HAP-1 (cell line): ENCODE measurements at regions not wholly inside any gene's neighbourhood (a gene's known extent, or its start where the extent isn't known, plus 50 kb on each side); places are given as distances from the start of the nearest gene placed in this dataset.

ENCODE experiments used
- DNase-seq, 2 experiments: peaks; one replicate each; pipeline ENCODE4 v3.0.0-alpha.2; 2016 to 2020; ENCODE audit warnings: low spot score in 2 of 2
- H3K27me3 ChIP-seq: fragments of 250-450 bp; sonication (Bioruptor Pico); 2 replicates; pipeline ENCODE4 v1.5.1; 2020; ENCODE audit warnings: low read depth, mild to moderate bottlenecking, moderate library complexity
- H3K36me3 ChIP-seq: fragments of 250-450 bp; sonication (Bioruptor Pico); replicated peaks from 2 replicates; pipeline ENCODE4 v1.5.1; 2020; ENCODE audit warnings: mild to moderate bottlenecking
- H3K4me1 ChIP-seq: fragments of 250-450 bp; sonication (Bioruptor Pico); 2 replicates; pipeline ENCODE4 v1.5.1; 2020; ENCODE audit warnings: mild to moderate bottlenecking
- H3K4me3 ChIP-seq: fragments of 250-450 bp; sonication (Bioruptor Pico); 2 replicates; pipeline ENCODE4 v1.5.1; 2020; ENCODE audit warnings: mild to moderate bottlenecking, moderate library complexity
- H3K9me3 ChIP-seq: fragments of 250-450 bp; sonication (Bioruptor Pico); 2 replicates; pipeline ENCODE4 v1.5.1; 2020; ENCODE audit warnings: mild to moderate bottlenecking, moderate library complexity
- in situ Hi-C: fragments of 300-500 bp; cut with MboI; formaldehyde crosslinking; loops from 3 replicates; pipeline ENCODE4 v1.14.3; 2020; ENCODE audit warnings: low sequenced_read_pairs, inconsistent platforms, mixed read lengths

DNA sequence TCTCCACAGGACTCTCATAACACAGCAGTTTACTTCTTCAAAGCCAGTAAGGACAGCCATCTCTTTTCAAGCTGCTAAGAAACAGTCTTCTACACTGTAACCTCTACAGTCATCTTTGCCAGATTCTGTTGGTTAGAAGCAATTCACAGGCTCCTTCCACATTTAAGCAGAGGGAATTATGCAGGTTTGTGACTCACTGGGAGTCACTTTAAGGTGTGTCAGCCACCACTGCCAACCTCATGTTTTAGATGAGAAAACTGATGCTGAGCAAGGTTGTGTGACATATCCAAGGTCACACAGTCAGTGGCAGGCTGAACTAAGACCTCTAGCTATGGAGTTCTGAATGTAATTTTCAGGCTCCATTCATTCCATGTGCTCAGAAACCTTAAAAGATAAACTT, 143.5 kb downstream of the QDPR start:
- H3K27me3 ChIP-seq = no peaks in the 10 kb centered on the region
- H3K4me1 ChIP-seq = no peaks in the 10 kb centered on the region
- in situ Hi-C loops = no loop called here
- no peaks in the 10 kb centered on the region for H3K36me3 ChIP-seq
- H3K4me3 ChIP-seq = no peak overlapping the region
- no peaks in the 10 kb centered on the region; the same call in 1 of the 2 replicates for H3K9me3 ChIP-seq
- no peak for DNase-seq

DNA sequence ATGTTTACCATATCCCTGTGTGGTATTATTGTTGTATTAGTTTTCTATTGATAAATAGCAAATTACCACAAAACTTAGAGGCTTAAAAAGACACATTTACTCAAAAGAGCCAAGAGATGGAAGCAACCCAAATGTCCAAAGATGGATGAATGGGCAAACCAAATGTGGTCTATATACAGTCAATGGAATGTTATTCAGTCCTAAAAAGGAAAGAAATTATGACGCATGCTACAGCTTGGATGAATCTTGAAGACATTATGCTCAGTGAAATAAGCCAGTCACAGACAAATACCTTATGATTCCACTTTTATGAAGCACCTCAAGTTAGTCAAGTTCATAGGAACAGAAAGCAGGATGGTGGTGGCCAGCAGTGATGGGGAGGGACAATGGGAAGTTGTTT, 144.7 kb downstream of the QDPR start:
- Histone ChIP-seq H3K4me1 (no peaks in the 10 kb centered on the region), H3K9me3 (no peaks in the 10 kb centered on the region; the same call in 1 of the 2 replicates), H3K27me3 (no peaks in the 10 kb centered on the region), H3K4me3 (no peak overlapping the region), H3K36me3 (no peaks in the 10 kb centered on the region)
- in situ Hi-C loops = no loop called here
- no peak for DNase-seq

DNA sequence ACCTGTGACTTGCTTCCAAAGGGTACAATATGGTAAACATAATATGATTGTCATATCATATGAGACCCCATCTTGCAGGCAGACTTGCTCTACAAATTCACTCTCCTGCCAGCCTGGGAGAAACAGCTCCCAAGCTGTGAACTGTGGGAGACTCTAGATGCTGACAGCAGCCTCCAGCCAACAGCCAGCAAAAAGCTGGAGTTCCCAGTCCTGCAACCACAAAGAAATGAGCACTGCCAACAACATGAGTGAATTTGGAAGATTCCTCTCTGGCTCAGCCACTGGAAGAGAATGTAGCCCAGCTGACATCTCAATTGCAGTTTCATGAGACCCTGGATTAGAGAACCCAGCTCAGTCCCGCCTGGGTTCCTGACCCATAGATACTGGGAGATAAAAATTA, 145.4 kb downstream of the QDPR start:
- Histone ChIP-seq H3K4me3 (no peak overlapping the region), H3K36me3 (no peaks in the 10 kb centered on the region), H3K9me3 (no peaks in the 10 kb centered on the region; the same call in 1 of the 2 replicates), H3K4me1 (no peaks in the 10 kb centered on the region), H3K27me3 (no peaks in the 10 kb centered on the region)
- no peak for DNase-seq
- in situ Hi-C loops = no loop called here

DNA sequence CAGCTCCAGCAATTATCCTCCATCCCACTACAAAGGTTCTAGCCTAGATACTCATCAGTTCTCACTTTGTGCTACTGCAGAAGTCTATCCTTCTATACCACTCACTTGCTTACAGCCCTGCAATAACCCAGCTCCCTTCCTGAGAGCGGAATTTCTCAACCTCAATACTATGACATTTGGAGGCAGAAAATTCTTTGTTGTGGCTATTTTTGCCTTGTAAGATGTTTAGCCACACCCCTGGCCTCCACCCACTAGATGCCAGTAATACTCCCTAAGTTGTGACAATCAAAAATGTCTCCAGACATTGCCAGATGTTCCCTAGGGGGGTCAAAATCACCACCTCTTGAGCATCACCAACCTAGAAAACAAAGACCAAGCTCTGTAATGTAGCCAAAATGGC, 149.5 kb downstream of the QDPR start:
- DNase-seq = no peak
- in situ Hi-C loops = no loop called here

DNA sequence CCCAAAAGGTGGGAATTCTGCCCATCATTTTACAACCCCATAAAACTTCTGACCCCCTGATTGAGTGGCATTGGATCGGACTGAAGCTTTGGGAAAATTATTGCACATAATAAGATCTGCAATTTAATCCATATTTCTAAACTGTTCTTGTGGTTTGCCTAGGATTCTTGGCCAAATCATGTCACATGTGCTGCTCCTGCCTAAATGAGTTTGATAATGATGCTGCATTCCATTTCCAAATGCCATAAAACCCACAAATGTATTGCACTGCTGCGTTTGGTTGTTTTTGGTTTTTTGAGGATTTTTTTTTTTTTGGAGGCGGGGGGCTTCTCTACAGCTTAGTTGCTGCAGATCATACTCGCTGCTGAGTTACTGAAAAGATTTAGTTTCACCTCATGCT, 153.6 kb downstream of the QDPR start:
- DNase-seq = no peak
- in situ Hi-C loops = no loop called here
- H3K36me3 ChIP-seq = no peaks in the 10 kb centered on the region
- H3K4me1 ChIP-seq = no peaks in the 10 kb centered on the region
- no peaks in the 10 kb centered on the region for H3K9me3 ChIP-seq
- no peak overlapping the region for H3K4me3 ChIP-seq
- no peaks in the 10 kb centered on the region for H3K27me3 ChIP-seq

More for the DNA sequence above, 149.5 kb downstream of the QDPR start:
- H3K4me3 ChIP-seq = no peak overlapping the region
- no peaks in the 10 kb centered on the region for H3K27me3 ChIP-seq
- H3K36me3 ChIP-seq = no peaks in the 10 kb centered on the region
- no peaks in the 10 kb centered on the region for H3K4me1 ChIP-seq
- no peaks in the 10 kb centered on the region; the same call in 1 of the 2 replicates for H3K9me3 ChIP-seq

DNA sequence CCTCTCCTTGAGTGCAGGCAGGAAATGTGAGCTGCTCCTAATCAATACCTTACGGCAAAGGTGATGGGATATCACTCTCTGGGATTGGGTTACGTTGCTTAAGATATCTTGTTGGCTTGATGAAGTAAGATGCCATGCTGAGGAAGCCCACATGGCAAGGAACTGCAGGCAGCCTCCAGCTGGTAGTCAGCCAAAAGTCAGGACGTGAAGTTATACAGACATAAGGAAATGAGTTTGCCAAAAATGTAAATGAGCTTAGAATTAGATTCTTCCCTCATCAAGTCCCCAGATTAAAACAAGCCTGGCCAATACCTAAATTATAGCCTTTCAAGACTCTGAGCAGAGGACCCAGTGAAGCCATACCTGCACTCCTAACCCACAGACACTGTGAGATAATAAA, 155.0 kb downstream of the QDPR start:
- Histone ChIP-seq H3K9me3 (no peaks in the 10 kb centered on the region), H3K4me1 (no peaks in the 10 kb centered on the region), H3K27me3 (no peaks in the 10 kb centered on the region), H3K36me3 (no peaks in the 10 kb centered on the region), H3K4me3 (no peak overlapping the region)
- in situ Hi-C loops = no loop called here
- no peak for DNase-seq

DNA sequence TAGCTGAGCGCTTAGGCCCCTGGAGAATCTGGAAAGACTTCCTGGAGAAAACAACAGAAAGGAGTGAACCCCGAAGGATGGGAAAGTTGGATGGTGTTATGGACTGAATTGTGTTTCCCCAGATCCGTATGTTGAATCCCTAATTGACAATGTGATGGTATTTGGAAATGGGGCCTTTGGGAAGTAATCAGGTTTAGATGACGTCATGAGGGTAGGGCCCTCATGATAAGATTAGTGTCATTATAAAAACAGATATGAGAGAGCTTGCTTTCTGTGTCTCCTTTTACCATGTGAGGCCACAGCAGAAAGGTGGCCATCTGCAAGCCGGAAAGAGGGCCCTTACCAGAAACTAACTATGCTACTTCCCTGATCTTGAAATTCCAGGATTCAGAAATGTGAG, 159.5 kb downstream of the QDPR start:
- Histone ChIP-seq H3K4me3 (no peak overlapping the region), H3K36me3 (no peaks in the 10 kb centered on the region), H3K27me3 (no peaks in the 10 kb centered on the region), H3K4me1 (no peaks in the 10 kb centered on the region), H3K9me3 (no peaks in the 10 kb centered on the region)
- DNase-seq = no peak
- in situ Hi-C loops = no loop called here

DNA sequence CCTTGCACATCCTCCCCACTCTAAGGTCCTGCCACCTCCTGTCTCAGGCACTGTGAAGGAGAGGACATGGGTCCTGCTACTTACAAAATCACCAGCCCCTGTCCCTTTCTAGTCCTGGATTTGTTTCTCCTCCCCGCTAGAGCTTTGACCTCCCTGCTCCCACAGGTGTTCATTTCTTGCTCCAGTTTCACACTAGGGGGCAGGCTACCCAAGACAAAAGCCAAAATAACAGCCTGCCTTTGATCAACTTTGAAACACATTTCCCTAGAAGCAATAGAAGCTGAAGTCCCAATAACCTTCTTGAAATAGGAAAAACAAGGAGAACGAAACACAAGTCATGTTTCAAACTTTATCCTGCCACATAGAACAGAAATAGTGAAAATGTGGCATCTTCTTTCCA, 164.4 kb downstream of the QDPR start:
- no peaks in the 10 kb centered on the region; the same call in 1 of the 2 replicates for H3K4me1 ChIP-seq
- H3K4me3 ChIP-seq = no peak overlapping the region
- peak; percentile 45 to 62 for DNase-seq
- no peaks in the 10 kb centered on the region for H3K9me3 ChIP-seq
- in situ Hi-C loops = loop anchor here (5.0 to 25.0 kb wide), 2 partner anchors 120 to 1060 kb away; no protein-coding TSS in a partner anchor
- no peaks in the 10 kb centered on the region for H3K36me3 ChIP-seq
- H3K27me3 ChIP-seq = no peaks in the 10 kb centered on the region

DNA sequence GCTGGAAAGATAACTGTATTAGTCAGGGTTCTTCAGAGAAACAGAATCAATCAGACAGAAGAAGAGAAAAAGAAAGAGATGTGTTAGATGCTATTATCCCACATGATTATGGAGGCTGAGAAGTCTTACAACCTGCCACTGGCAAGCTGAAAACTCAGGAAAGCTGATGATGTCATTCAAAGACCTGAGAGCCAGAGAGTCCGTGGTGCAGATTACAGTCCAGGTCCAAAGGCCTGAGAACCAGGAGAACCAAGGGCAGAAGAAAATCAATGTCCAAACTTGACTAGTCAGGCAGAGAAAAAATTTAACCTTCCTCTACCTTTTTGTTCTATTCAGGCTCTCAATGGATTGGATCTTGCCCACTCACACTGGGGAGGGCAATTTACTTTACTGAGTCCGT, 172.5 kb downstream of the QDPR start:
- DNase-seq = no peak
- peaks cover under 1% of the 10 kb centered on the region; the same call in 1 of the 2 replicates for H3K27me3 ChIP-seq
- H3K36me3 ChIP-seq = no peaks in the 10 kb centered on the region
- no peak overlapping the region for H3K4me3 ChIP-seq
- no peaks in the 10 kb centered on the region for H3K9me3 ChIP-seq
- H3K4me1 ChIP-seq = no peaks in the 10 kb centered on the region
- in situ Hi-C loops = loop anchor here (25.0 kb wide), 1 partner anchor 1052 kb away; no protein-coding TSS in a partner anchor

DNA sequence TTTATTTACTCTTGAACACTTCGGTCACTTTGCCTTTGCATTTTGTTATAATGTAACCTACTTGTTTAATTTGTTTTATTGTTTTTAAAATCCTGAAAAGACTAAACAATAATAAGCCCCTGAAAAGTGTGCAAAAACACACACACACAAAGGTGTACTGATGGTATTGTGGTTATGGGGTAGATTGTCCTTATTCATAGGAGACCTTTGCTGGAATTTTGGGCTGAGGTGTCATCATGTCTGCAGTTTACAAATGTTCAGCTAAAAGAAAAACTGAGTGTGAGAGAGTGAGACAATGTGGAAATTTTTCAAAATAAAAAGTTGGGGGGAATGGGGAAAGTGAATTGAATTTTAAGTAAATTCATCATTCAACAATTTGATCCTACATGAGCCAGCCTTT, 174.9 kb downstream of the QDPR start:
- H3K4me1 ChIP-seq = no peaks in the 10 kb centered on the region
- in situ Hi-C loops = loop anchor here (25.0 kb wide), 1 partner anchor 1050 kb away; no protein-coding TSS in a partner anchor
- no peak overlapping the region for H3K4me3 ChIP-seq
- no peaks in the 10 kb centered on the region for H3K9me3 ChIP-seq
- peaks cover 3% of the 10 kb centered on the region; the same call in 1 of the 2 replicates for H3K27me3 ChIP-seq
- no peaks in the 10 kb centered on the region for H3K36me3 ChIP-seq
- DNase-seq = no peak

DNA sequence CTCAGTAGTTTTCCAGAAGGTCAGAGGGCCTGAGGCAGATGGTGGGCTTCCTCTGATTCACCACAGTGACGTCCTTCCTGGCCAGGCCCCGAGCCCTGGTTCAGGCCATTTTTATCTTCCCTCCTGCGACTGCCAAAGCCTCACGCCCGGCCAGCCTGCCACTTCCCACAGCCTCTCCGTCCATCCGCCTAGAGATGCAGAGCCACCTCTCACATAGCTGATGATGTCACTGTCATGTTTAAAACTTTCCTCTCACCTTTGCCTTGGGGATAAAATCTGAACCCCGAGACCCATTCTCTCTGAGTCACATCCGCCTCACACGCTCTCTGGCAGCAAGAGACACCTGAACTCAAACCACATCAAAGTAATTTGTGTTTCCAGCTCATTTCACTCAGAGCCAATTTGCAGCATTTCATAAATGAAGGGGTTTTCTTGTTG, 175.3 kb downstream of the QDPR start:
- Histone ChIP-seq H3K4me1 (no peaks in the 10 kb centered on the region), H3K4me3 (no peak overlapping the region), H3K27me3 (peaks cover 3% of the 10 kb centered on the region; the same call in 1 of the 2 replicates), H3K9me3 (no peaks in the 10 kb centered on the region), H3K36me3 (no peaks in the 10 kb centered on the region)
- DNase-seq = no peak
- in situ Hi-C loops = loop anchor here (25.0 kb wide), 1 partner anchor 1049 kb away; no protein-coding TSS in a partner anchor

DNA sequence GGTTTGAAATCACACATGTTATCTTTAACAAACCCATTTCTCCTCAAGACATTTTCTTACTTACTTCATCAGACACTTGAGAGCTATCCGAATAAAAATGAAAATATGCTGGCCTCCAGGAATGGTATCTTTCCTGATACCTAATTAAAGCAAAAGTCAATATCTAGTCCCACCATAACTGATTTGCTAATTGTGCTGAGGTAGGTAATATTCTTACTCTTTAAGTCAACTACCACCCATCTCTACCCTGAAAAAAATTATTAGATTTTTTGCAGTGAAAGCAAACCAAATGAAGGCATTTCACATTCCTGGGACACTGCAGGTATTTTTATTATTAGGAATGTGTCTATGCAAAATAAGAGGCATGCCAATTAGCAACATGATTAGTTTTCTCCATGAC, 175.8 kb downstream of the QDPR start:
- no peaks in the 10 kb centered on the region for H3K36me3 ChIP-seq
- in situ Hi-C loops = loop anchor here (25.0 kb wide), 1 partner anchor 1049 kb away; no protein-coding TSS in a partner anchor
- peaks cover 3% of the 10 kb centered on the region; the same call in 1 of the 2 replicates for H3K27me3 ChIP-seq
- DNase-seq = no peak
- H3K9me3 ChIP-seq = no peaks in the 10 kb centered on the region
- H3K4me1 ChIP-seq = no peaks in the 10 kb centered on the region
- H3K4me3 ChIP-seq = no peak overlapping the region

DNA sequence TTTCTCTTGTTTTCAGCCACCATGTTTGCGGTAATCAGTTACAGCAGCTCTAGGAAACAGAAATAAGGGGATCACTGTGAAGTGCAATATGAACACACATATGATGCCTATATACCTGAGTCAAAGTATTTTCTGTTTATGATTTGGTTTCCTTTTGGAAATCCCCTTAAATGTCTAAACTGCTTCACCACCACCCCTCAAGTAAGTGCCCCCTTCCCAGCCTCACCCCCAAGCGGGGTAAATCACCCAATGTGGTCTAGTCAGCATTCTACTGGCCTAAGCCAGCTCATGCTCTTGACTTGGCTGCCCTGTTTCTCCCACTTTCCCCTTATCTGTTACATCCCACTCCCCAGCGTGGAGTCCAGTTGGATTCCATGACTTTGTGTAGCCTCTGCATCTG, 176.5 kb downstream of the QDPR start:
- DNase-seq = no peak
- in situ Hi-C loops = loop anchor here (25.0 kb wide), 1 partner anchor 1048 kb away; no protein-coding TSS in a partner anchor

DNA sequence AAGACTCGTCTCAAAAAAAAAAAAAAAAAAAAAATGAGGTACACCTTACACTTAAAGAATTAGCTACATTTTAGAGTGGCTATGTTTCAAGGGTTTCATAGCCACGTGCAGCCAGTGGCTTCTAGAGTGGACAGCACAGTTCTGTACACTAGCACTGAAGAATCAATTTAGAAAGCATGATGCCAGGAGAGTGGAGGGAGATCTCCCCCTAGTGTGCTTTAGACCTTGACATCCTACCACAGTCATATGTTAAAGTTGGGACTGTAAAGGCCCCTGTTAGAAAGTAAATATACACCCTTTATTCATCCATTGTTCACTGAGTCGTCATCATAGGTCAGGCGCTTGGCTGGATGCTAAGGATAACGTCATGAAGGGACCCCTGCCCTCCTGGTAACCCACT, 179.4 kb downstream of the QDPR start:
- DNase-seq = no peak
- H3K9me3 ChIP-seq = no peaks in the 10 kb centered on the region
- in situ Hi-C loops = loop anchor here (25.0 kb wide), 1 partner anchor 1045 kb away; no protein-coding TSS in a partner anchor
- H3K36me3 ChIP-seq = no peaks in the 10 kb centered on the region
- H3K27me3 ChIP-seq = peaks cover 3% of the 10 kb centered on the region; the same call in 1 of the 2 replicates
- no peaks in the 10 kb centered on the region for H3K4me1 ChIP-seq
- H3K4me3 ChIP-seq = no peak overlapping the region

More for the DNA sequence above, 176.5 kb downstream of the QDPR start:
- no peaks in the 10 kb centered on the region for H3K36me3 ChIP-seq
- H3K9me3 ChIP-seq = no peaks in the 10 kb centered on the region
- H3K4me3 ChIP-seq = no peak overlapping the region
- H3K4me1 ChIP-seq = no peaks in the 10 kb centered on the region
- peaks cover 3% of the 10 kb centered on the region; the same call in 1 of the 2 replicates for H3K27me3 ChIP-seq
